Epithelial cell of esophagus (primary cell): ENCODE measurements at regions not wholly inside any gene's neighbourhood (a gene's known extent, or its start where the extent isn't known, plus 50 kb on each side); places are given as distances from the start of the nearest gene placed in this dataset.

Experiments used
- DNase-seq: peaks from one replicate; pipeline ENCODE4 v3.0.0; 2010; ENCODE audit warnings: low read depth
- H3K4me3 ChIP-seq: 2 replicates; pipeline ENCODE4 v1.5.1; 2011; ENCODE audit warnings: mild to moderate bottlenecking, low read length, control low read depth
- TF ChIP-seq, protein P1 (sequence below): IDR thresholded peaks from 2 replicates; pipeline ENCODE4 v1.5.1; 2011; ENCODE audit warnings: low read depth, mild to moderate bottlenecking, low read length, control low read depth, inconsistent platforms; ENCODE audit not compliant: insufficient read depth; ENCODE audit errors: missing control alignments

DNA sequence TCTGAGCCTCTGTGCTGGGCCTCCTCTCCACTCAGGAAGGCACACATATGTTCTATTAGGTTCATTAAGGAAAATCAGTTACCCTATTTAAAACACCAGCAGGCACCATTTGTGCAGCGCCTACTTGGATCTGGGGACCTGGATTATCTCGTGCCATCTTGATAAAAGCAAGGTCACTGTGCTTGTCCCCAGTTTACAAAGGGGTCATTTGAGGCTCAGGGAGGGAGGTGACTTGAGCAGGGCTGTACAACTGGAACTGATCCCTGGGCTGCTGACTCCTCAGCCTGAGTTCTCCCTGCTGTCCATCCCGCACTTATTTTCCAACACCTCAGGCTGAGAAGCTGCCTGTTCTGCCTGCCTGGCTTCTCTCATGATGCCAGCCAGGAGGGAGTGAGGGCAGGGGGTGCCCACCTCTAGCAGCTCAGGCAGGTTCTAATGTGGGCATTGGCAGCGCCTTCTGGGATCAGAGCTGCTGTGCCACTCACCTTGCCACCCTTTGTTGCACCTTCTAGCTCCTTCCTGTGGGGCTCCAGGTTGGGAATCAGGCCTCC lies 120.3 kb downstream of the GLI2 start:
- TF ChIP-seq, protein P1, sequence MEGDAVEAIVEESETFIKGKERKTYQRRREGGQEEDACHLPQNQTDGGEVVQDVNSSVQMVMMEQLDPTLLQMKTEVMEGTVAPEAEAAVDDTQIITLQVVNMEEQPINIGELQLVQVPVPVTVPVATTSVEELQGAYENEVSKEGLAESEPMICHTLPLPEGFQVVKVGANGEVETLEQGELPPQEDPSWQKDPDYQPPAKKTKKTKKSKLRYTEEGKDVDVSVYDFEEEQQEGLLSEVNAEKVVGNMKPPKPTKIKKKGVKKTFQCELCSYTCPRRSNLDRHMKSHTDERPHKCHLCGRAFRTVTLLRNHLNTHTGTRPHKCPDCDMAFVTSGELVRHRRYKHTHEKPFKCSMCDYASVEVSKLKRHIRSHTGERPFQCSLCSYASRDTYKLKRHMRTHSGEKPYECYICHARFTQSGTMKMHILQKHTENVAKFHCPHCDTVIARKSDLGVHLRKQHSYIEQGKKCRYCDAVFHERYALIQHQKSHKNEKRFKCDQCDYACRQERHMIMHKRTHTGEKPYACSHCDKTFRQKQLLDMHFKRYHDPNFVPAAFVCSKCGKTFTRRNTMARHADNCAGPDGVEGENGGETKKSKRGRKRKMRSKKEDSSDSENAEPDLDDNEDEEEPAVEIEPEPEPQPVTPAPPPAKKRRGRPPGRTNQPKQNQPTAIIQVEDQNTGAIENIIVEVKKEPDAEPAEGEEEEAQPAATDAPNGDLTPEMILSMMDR = no peak
- no peak overlapping the region for H3K4me3 ChIP-seq
- no peak for DNase-seq

DNA sequence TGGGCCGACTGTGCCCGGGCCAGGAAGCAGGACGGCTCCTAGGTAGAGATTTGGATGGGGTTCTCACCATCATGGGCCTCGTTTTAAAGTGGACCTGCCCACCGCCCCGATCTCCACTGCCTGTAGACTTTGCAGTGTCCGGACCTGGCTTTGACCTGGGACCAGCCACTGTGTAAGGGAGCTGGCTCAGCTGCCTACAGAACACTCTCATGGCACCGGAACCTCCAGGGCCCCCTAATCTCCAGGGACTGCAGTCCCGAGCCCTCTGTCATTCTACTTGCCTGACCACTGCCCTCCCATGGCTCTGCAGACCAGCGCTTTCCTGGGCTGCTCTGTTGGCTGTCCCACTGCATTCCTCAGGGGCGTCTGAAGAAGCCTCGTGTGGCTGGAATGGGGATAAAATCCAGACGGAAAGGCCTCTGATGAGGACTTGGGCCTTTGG lies 120.8 kb downstream of the GLI2 start:
- no peak overlapping the region for H3K4me3 ChIP-seq
- TF ChIP-seq, protein P1 = no peak

DNA sequence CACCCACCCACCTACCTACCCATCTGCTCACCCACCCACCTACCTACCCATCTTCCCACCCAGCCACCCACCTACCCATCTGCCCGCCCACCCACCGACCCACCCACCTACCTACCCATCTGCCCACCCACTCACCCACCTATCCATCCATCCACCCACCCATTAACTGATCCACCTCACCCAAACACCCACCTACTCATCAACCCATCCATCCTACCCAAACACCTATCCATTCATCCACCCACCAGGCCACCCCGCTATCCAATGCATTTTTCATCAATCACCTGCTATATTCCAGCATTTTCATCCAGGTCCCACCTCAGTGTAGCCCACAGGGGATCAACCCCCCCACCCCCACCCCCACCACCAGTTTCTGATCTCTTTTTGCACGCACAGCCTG lies 121.8 kb downstream of the GLI2 start:
- H3K4me3 ChIP-seq = no peak overlapping the region
- DNase-seq = no peak
- TF ChIP-seq, protein P1 = no peak

More for the DNA sequence above, 120.8 kb downstream of the GLI2 start:
- no peak for DNase-seq

DNA sequence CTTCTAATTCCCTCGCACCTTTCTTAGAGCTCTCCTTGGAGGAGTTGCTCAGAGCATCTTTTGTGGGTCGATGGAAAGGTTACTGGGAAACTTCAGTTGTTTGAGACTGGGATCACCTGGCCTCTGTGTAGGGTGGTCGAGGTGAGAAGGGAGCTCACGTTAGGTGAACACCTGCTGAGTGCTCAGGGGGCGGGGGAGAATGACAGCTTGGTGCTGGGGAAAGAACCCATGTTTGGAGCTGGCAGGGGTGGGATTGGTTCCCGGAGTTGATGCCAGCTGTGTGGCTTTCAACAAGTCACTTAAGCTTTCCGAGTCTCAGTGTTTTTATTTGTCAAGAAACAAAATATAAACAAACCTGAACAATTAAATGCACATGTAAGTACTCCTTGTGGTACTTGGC lies 122.3 kb downstream of the GLI2 start:
- H3K4me3 ChIP-seq = no peak overlapping the region
- TF ChIP-seq, protein P1 = no peak
- no peak for DNase-seq

DNA sequence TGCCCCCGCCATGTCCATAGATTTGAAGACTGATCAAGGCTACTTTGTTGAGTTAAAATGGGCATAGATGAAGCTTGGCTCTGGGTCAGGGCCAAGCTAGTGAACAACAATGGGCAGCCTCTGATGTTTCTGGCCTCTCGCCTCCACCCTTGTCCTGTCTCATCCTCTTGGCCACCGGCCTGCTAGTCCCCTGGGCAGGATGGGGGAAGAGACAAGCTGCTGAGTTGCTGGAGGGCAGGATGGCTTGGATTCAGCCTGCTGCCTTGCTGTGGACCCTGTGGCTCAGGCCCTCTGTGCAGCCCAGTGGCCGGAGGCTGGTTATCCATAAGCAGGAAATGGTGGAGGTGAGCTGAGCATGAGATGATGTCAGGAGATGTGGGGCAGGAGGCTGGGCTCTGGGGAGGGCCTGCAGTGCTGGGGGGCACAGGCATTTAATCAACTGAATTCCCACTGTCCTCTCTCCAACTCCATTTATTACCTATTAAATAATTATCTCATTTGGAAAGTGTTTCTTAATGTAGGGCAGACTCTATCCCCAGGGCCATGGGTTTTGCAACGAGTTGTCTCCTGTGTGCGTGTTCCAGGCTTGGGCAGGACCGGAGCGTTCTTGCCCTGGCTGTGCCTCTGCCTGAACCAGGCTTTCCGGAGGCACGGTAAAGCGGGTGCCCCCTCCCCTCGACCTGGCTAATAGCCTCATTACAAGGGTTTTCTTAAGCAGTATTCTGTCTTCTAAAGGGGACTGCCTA lies 122.9 kb downstream of the GLI2 start:
- no peak for DNase-seq
- TF ChIP-seq, protein P1 = no peak
- no peak overlapping the region for H3K4me3 ChIP-seq

DNA sequence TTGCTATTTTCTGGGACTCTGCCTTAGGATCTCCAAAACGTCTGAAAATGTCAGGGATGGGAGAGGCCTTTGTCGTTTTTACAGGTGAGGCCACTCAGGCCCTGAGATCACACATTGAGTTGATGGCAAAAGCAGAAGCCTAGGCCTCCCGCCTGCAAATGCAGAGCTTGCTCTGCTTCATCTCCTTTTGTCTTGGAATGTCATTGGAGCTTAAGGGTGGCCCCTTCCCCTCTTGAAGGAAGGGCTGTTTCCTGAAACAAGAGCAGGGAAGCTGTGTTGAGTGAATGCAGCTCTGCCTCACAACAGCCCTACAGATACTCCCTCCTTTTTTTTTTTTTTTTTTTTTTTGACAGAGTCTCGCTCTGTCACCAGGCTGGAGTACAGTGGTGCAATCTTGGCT lies 123.5 kb downstream of the GLI2 start:
- no peak overlapping the region for H3K4me3 ChIP-seq
- DNase-seq = no peak
- TF ChIP-seq, protein P1 = no peak
